Tibial artery (tissue), 4 donors: ENCODE measurements at regions not wholly inside any gene's neighbourhood (a gene's known extent, or its start where the extent isn't known, plus 50 kb on each side); places are given as distances from the start of the nearest gene placed in this dataset.

Experiments used
- DNase-seq, 2 donors: peaks; one replicate each; pipeline ENCODE4 v3.0.0-alpha.2; 2019
- H3K27ac ChIP-seq, 2 donors: fragments of 200-600 bp; sonication (generic) in 1 of 2; 1 replicate in 1 of 2; 2 replicates in 1 of 2; pipeline ENCODE4 v1.5.1; 2018 to 2019; ENCODE audit warnings: mild to moderate bottlenecking in 1 of 2
- H3K27me3 ChIP-seq, 2 donors: fragments of 200-600 bp; sonication (generic) in 1 of 2; one replicate each; pipeline versions ENCODE4 v1.5.1 to v1.6.0; 2016 to 2019
- H3K36me3 ChIP-seq, 3 donors: fragments of 200-600 bp; sonication (generic) in 2 of 3; one replicate each; pipeline ENCODE4 v1.5.1; 2016 to 2019; ENCODE audit warnings: mild to moderate bottlenecking in 2 of 3
- H3K4me1 ChIP-seq, 4 donors: fragments of 200-600 bp; sonication (generic) in 2 of 4; 1 replicate in 3 of 4; 2 replicates in 1 of 4; pipeline ENCODE4 v1.5.1; 2016 to 2019
- H3K4me3 ChIP-seq, 2 donors: fragments of 200-600 bp; sonication (generic) in 1 of 2; 1 replicate in 1 of 2; 2 replicates in 1 of 2; pipeline ENCODE4 v1.5.1; 2018 to 2019; ENCODE audit warnings: mild to moderate bottlenecking in 2 of 2
- H3K9me3 ChIP-seq, 3 donors: fragments of 200-600 bp; sonication (generic) in 1 of 3; one replicate each; pipeline ENCODE4 v1.5.1; 2016 to 2019
- intact Hi-C: fragments of 100-400 bp; cut with DNase I; formaldehyde crosslinking; loops from one replicate; pipeline ENCODE4 v1.15.0; 2023; ENCODE audit warnings: low total_unique reads
- TF ChIP-seq, protein P1 (sequence below), 2 experiments: fragments of 200-600 bp in 1 of 2; fragments of 450-650 bp in 1 of 2; IDR thresholded peaks; one replicate each; pipeline ENCODE4 v1.5.1; 2017 to 2019; ENCODE audit warnings: antibody characterized with exemption in 2 of 2, mild to moderate bottlenecking in 1 of 2, moderate library complexity in 1 of 2

DNA sequence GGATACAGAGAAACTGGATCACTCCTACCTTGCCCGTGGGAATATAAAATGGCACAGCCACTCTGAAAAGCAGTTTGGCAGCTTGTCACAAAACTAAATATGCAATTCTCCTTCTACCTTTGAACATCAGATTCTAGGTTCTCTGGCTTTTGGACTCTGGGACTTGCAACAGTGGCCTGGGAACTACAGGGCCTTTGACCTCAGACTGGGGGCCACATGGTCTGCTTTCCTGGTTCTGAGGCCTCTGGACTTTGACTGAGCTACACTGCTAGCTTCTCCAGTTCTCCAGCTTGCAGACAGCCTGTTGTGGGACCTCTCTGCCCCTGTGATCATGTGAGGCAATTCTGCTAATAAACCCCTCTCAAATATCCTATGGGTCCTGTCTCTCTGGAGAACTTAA, 168.8 kb downstream of the CDH26 start:
- Histone ChIP-seq H3K27me3 (peaks cover 0 to 17% of the 10 kb centered on the region in 2 donors), H3K27ac (no peak overlapping the region), H3K4me3 (no peak overlapping the region), H3K9me3 (no peaks in the 10 kb centered on the region), H3K4me1 (no peaks in the 10 kb centered on the region), H3K36me3 (no peaks in the 10 kb centered on the region)
- TF ChIP-seq, protein P1, sequence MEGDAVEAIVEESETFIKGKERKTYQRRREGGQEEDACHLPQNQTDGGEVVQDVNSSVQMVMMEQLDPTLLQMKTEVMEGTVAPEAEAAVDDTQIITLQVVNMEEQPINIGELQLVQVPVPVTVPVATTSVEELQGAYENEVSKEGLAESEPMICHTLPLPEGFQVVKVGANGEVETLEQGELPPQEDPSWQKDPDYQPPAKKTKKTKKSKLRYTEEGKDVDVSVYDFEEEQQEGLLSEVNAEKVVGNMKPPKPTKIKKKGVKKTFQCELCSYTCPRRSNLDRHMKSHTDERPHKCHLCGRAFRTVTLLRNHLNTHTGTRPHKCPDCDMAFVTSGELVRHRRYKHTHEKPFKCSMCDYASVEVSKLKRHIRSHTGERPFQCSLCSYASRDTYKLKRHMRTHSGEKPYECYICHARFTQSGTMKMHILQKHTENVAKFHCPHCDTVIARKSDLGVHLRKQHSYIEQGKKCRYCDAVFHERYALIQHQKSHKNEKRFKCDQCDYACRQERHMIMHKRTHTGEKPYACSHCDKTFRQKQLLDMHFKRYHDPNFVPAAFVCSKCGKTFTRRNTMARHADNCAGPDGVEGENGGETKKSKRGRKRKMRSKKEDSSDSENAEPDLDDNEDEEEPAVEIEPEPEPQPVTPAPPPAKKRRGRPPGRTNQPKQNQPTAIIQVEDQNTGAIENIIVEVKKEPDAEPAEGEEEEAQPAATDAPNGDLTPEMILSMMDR (IDR thresholded peaks at IDR 0.05), result no peak
- intact Hi-C loops, result no loop called here
- no peak for DNase-seq

DNA sequence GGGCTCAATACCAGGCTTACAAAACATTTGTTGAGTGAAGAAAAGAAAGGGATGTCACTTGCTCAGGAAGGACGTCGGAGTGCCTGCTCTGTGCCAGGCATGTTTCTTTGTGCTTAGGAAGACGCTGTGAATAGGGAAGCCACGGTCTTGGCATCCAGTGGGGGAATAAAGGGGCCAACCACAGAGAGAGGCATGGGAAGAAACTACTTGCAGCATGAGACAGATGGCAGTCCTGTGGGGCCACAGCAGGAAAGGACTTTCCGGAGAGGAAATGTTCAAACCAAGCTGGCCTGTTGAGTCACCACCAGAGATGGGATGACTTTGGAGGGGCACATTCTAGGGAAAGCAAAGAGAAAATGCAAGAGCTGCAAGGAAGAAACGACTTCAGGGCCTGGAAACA, 173.2 kb downstream of the CDH26 start:
- DNase-seq, result peak in 1 of 2 donors; percentile 36
- H3K4me3 ChIP-seq, result no peak overlapping the region
- no peaks in the 10 kb centered on the region for H3K4me1 ChIP-seq
- peaks cover 0 to 14% of the 10 kb centered on the region in 2 donors for H3K27me3 ChIP-seq
- H3K36me3 ChIP-seq, result no peaks in the 10 kb centered on the region
- intact Hi-C loops, result no loop called here
- no peaks in the 10 kb centered on the region for H3K9me3 ChIP-seq
- no peak overlapping the region for H3K27ac ChIP-seq
- TF ChIP-seq, protein P1 (IDR thresholded peaks at IDR 0.05), result no peak

DNA sequence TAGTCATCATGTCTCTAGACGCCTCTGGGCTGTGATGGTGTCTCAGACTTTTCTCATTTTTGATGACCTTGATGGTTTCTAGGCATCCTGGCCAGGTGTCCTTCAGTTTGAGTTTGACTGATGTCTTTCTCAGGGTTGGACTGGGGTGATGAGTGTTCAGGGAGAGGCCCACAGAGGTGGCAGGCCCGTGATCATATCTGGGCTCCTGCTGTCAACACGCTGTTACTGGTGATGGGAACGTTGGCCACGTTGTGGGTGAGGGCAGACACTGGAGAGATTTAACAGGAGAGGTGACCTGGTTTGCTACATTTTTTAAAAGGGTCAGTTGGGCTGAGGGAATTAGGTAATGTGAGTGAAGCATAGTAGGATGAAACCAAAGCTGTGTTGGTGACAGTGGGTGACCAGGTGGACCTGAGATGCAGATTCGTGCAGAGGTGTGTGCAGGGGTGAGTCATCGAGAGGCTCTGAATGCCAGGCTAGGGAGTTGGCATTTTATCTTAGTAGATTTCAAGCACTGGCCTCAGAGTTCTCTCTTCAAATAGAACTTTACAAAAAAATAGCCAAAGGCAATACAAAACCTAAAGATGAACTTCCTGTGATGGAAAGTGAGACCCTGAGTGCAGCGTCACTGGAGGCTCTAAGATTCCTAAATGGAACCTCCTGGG, 174.1 kb downstream of the CDH26 start:
- no peaks in the 10 kb centered on the region for H3K4me1 ChIP-seq
- H3K27me3 ChIP-seq, result peaks cover 0 to 7% of the 10 kb centered on the region in 2 donors
- intact Hi-C loops, result no loop called here
- DNase-seq, result no peak
- H3K36me3 ChIP-seq, result no peaks in the 10 kb centered on the region
- TF ChIP-seq, protein P1 (IDR thresholded peaks at IDR 0.05), result no peak
- H3K9me3 ChIP-seq, result no peaks in the 10 kb centered on the region
- no peak overlapping the region for H3K4me3 ChIP-seq
- no peak overlapping the region for H3K27ac ChIP-seq

DNA sequence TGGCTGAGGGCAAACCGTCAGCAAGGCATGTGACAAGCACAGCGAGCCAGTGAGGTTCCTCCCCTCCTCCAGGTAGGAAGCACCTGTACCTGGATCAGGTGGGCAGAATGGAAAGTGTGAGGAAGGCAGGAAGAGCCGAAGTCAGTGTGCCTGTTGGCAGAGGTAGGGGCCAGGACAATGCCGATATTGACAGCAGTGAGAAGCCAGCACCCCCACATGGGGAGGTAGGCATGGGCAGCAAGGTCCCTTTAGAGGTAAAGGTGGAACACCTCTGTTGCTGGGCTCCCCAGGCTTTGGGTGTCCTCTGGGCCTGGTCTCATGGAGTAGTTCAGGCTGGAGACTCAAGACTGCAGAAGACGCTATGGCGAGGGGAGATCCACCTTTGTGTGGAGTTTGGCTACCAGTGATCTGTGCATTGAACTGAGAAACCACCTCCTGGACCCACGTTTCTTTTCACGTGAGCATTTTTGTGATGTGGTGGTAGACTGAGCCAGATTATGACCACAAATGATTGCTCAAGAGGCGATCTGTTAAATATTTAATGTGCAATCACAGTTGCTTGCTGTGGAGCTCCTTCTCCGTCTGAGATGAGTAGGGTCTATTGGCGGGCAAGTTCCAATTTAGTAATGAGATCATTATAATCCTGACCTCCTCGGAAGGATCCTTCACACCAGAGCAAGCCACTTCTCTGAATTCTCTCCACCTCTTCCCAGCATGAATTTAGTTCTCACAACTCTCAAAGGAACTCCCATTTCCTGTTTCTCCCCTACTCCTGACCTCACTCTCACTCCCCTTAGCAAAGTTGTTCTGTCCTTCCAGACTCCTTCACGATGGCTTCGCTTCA, 174.8 kb downstream of the CDH26 start:
- peaks cover 0 to 5% of the 10 kb centered on the region in 2 donors for H3K27me3 ChIP-seq

DNA sequence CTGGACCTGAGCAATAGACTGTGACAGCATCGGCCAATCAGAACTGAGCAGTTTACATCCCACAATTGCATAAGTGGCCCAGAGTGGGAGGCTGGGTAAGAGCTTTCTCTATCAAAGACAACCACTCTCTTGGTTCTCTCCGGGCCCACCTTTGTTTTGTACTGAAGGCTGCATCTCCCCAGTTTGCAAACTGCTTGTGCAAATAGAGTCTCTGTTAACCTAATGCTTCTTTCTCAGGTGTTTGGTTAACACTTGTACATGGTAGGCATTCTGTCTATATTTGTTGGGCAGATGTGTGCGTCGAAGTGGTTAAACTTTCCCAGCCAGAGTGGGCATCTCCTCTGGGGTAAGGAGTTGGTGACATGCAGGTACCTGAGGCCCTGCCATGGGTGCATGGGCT, 177.1 kb downstream of the CDH26 start:
- intact Hi-C loops, result no loop called here
- Histone ChIP-seq H3K4me3 (no peak overlapping the region), H3K36me3 (no peaks in the 10 kb centered on the region), H3K4me1 (no peaks in the 10 kb centered on the region), H3K27me3 (peaks cover 0 to 5% of the 10 kb centered on the region in 2 donors), H3K27ac (no peak overlapping the region), H3K9me3 (no peaks in the 10 kb centered on the region)
- no peak for DNase-seq
- TF ChIP-seq, protein P1 (IDR thresholded peaks at IDR 0.05), result no peak

More for the DNA sequence above, 174.8 kb downstream of the CDH26 start:
- no peak for DNase-seq
- Histone ChIP-seq H3K4me3 (no peak overlapping the region), H3K27ac (no peak overlapping the region), H3K36me3 (no peaks in the 10 kb centered on the region), H3K4me1 (no peaks in the 10 kb centered on the region), H3K9me3 (no peaks in the 10 kb centered on the region)
- intact Hi-C loops, result no loop called here
- TF ChIP-seq, protein P1 (IDR thresholded peaks at IDR 0.05), result no peak
